IPS DF 6.9 (cell line): ENCODE measurements at regions not wholly inside any gene's neighbourhood (a gene's known extent, or its start where the extent isn't known, plus 50 kb on each side); places are given as distances from the start of the nearest gene placed in this dataset.
A peak's percentile ranks its signal among the peaks of the same experiment; 100 is the strongest.

ENCODE experiments used
- DNase-seq: peaks from one replicate; pipeline ENCODE4 v3.0.0-alpha.2; 2013; ENCODE audit warnings: low read depth, low spot score
- H3K27ac ChIP-seq: one replicate; pipeline ENCODE4 v1.5.1; 2013; ENCODE audit warnings: low read length, control low read depth
- H3K27me3 ChIP-seq: 2 replicates; pipeline ENCODE4 v1.6.1; 2013; ENCODE audit warnings: mild to moderate bottlenecking, low read length; ENCODE audit not compliant: control insufficient read depth, insufficient read depth
- H3K36me3 ChIP-seq: 2 replicates; pipeline ENCODE4 v1.6.1; 2013; ENCODE audit warnings: low read length; ENCODE audit not compliant: control insufficient read depth, insufficient read depth
- H3K4me1 ChIP-seq: 2 replicates; pipeline ENCODE4 v1.6.1; 2013; ENCODE audit warnings: low read length; ENCODE audit not compliant: control insufficient read depth, insufficient read depth
- H3K4me3 ChIP-seq: 2 replicates; pipeline ENCODE4 v1.5.1; 2013; ENCODE audit warnings: mild to moderate bottlenecking, low read length
- H3K9me3 ChIP-seq: 2 replicates; pipeline ENCODE4 v1.6.1; 2013; ENCODE audit warnings: low read length, inconsistent platforms; ENCODE audit not compliant: control insufficient read depth, insufficient read depth
- WGBS: extraction: QIAGEN DNeasy Blood & Tissue Kit; methylation state at CpG from one replicate; pipeline ENCODE4 v1.1.7; 2013; ENCODE audit warnings: mixed read lengths, missing lambda C conversion rate; ENCODE audit not compliant: insufficient read length, insufficient coverage; 5-methylcytosine and 5-hydroxymethylcytosine counted together

DNA sequence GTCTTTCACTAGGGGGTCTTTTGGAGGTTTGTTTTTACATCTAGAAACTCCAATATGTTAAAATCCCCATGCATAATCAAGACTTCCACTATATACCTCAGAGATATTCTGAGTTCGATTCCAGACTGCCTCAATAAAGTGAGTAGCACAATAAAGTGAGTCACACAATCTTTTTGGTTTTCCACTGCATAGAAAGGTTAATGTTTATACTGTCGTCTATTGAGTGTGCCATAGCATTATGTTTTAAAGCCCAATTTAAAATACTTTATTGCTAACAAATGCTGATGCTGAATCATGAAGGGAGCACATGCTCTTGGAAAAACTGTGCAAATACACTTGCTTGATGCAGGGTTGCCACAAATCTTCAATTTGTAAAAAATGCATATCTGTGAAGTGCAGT, 227.5 kb upstream of the ZFHX3 start:
- no peaks in the 10 kb centered on the region for H3K4me1 ChIP-seq
- H3K9me3 ChIP-seq: no peaks in the 10 kb centered on the region
- H3K4me3 ChIP-seq: no peak overlapping the region
- H3K36me3 ChIP-seq: no peaks in the 10 kb centered on the region
- no peaks in the 10 kb centered on the region for H3K27me3 ChIP-seq
- no peak overlapping the region for H3K27ac ChIP-seq
- DNase-seq: no peak
- no CpG with 5 or more reads among the region's 2 CpGs for WGBS

- H3K27ac ChIP-seq: no peak overlapping the region
- no peaks in the 10 kb centered on the region for H3K9me3 ChIP-seq
- H3K27me3 ChIP-seq: no peaks in the 10 kb centered on the region
- no CpG with 5 or more reads among the region's 5 CpGs for WGBS
- H3K4me1 ChIP-seq: no peaks in the 10 kb centered on the region
- DNase-seq: no peak
- no peak overlapping the region for H3K4me3 ChIP-seq
- no peaks in the 10 kb centered on the region for H3K36me3 ChIP-seq
Observed at GRCh38 chr16:73275024-73275423, 227.1 kb upstream of the ZFHX3 start.

- Histone ChIP-seq H3K36me3 (no peaks in the 10 kb centered on the region), H3K4me1 (no peaks in the 10 kb centered on the region), H3K4me3 (no peak overlapping the region), H3K27me3 (no peaks in the 10 kb centered on the region), H3K27ac (no peak overlapping the region), H3K9me3 (no peaks in the 10 kb centered on the region)
- no peak for DNase-seq
- WGBS: no CpG with 5 or more reads among the region's 1 CpG
Observed at GRCh38 chr16:73274140-73274539, 226.2 kb upstream of the ZFHX3 start.

- WGBS: no CpG with 5 or more reads among the region's 14 CpGs
Observed at GRCh38 chr16:73268366-73268993, 220.6 kb upstream of the ZFHX3 start.

GRCh38 chr16:73265935-73266334, 218.0 kb upstream of the ZFHX3 start:
- H3K4me3 ChIP-seq: no peak overlapping the region
- no peak for DNase-seq
- H3K27ac ChIP-seq: no peak overlapping the region
- no CpG with 5 or more reads among the region's 5 CpGs for WGBS
- no peaks in the 10 kb centered on the region for H3K27me3 ChIP-seq
- no peaks in the 10 kb centered on the region for H3K4me1 ChIP-seq
- no peaks in the 10 kb centered on the region for H3K9me3 ChIP-seq
- H3K36me3 ChIP-seq: no peaks in the 10 kb centered on the region

More at GRCh38 chr16:73268366-73268993, 220.6 kb upstream of the ZFHX3 start:
- Histone ChIP-seq H3K27me3 (no peaks in the 10 kb centered on the region), H3K36me3 (no peaks in the 10 kb centered on the region), H3K27ac (no peak overlapping the region), H3K4me1 (no peaks in the 10 kb centered on the region), H3K9me3 (no peaks in the 10 kb centered on the region), H3K4me3 (no peak overlapping the region)
- peak; percentile 9 for DNase-seq

- no peaks in the 10 kb centered on the region for H3K4me1 ChIP-seq
- H3K27ac ChIP-seq: no peak overlapping the region
- H3K27me3 ChIP-seq: no peaks in the 10 kb centered on the region
- WGBS: no CpG with 5 or more reads among the region's 10 CpGs
- DNase-seq: no peak
- no peaks in the 10 kb centered on the region for H3K9me3 ChIP-seq
- no peaks in the 10 kb centered on the region for H3K36me3 ChIP-seq
- H3K4me3 ChIP-seq: no peak overlapping the region
Observed at GRCh38 chr16:73265124-73265837, 217.4 kb upstream of the ZFHX3 start.

DNA sequence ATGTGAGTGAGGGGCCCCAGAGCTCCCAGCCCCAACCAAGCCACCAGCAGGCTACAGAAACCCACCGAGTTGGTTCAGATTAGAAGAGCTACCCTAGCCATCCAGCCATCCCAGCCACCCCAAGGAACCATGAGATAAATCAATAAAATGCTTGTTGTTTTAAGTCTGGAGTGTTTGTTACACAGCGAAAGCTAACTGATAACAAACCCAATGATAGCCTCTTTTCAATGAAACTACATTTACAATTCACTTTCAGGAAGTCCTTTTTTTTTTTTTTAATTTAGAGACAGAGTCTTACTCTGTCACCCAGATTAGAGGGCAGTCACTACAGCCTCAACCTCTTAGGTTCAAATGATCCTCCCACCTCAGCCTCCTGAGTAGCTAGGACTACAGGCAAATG, 215.0 kb upstream of the ZFHX3 start:
- Histone ChIP-seq H3K27ac (no peak overlapping the region), H3K4me1 (no peaks in the 10 kb centered on the region), H3K4me3 (no peak overlapping the region), H3K36me3 (no peaks in the 10 kb centered on the region), H3K27me3 (no peaks in the 10 kb centered on the region), H3K9me3 (no peaks in the 10 kb centered on the region)
- WGBS: no CpG with 5 or more reads among the region's 2 CpGs
- DNase-seq: no peak

DNA sequence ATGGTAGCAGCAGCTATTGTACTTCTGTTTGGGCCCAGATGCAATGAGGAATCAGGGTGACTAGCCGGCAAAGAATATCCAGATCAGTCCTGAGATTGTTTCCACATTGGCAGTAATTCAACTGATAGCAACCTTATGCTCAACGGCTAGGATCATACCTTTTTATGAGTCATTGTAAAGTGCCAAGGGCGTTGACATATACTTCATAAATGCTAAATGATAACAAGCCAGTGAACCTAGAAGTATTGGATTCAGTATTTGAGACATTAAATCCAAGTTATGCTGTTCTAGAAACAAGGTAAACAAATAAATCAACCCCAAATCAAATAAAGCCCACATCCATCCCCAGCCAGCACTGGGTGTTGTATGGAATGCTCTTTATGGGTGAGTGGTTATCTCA, 207.1 kb upstream of the ZFHX3 start:
- Histone ChIP-seq H3K27me3 (no peaks in the 10 kb centered on the region), H3K4me1 (peaks cover 2% of the 10 kb centered on the region; the same call in 1 of the 2 replicates), H3K4me3 (no peak overlapping the region), H3K36me3 (no peaks in the 10 kb centered on the region), H3K27ac (no peak overlapping the region), H3K9me3 (no peaks in the 10 kb centered on the region)
- WGBS: no CpG with 5 or more reads among the region's 3 CpGs
- DNase-seq: no peak

- Histone ChIP-seq H3K27me3 (no peaks in the 10 kb centered on the region), H3K9me3 (no peaks in the 10 kb centered on the region), H3K27ac (no peak overlapping the region), H3K4me3 (no peak overlapping the region), H3K36me3 (no peaks in the 10 kb centered on the region), H3K4me1 (peaks cover 2% of the 10 kb centered on the region; the same call in 1 of the 2 replicates)
- no CpG with 5 or more reads among the region's 3 CpGs for WGBS
- no peak for DNase-seq
Observed at GRCh38 chr16:73253922-73254480, 206.1 kb upstream of the ZFHX3 start.

GRCh38 chr16:73252446-73252845, 204.5 kb upstream of the ZFHX3 start:
- no peaks in the 10 kb centered on the region for H3K36me3 ChIP-seq
- H3K27me3 ChIP-seq: no peaks in the 10 kb centered on the region
- no peak for DNase-seq
- H3K27ac ChIP-seq: no peak overlapping the region
- peaks cover 2% of the 10 kb centered on the region; the same call in 1 of the 2 replicates for H3K4me1 ChIP-seq
- WGBS: no CpG with 5 or more reads among the region's 10 CpGs
- H3K9me3 ChIP-seq: no peaks in the 10 kb centered on the region
- H3K4me3 ChIP-seq: no peak overlapping the region
